OCI-LY1 (cell line): ENCODE measurements at regions not wholly inside any gene's neighbourhood (a gene's known extent, or its start where the extent isn't known, plus 50 kb on each side); places are given as distances from the start of the nearest gene placed in this dataset.
"Not testable (repeated sequence)": the region's sequence is repeated elsewhere in the genome, so short reads cannot be mapped to it uniquely, and the experiment has no call there.

Experiments
- EZH2 ChIP-seq: fragments of 200-600 bp; sonication (generic), shearing (Covaris generic); IDR thresholded peaks from 2 replicates; pipeline ENCODE4 v1.8.0; 2017; ENCODE audit warnings: borderline replicate concordance, mixed run types, mild to moderate bottlenecking, antibody characterized with exemption, low read length, moderate library complexity, mixed read lengths
- TF ChIP-seq, protein P1 (sequence below): fragments of 200-600 bp; sonication (generic), shearing (Covaris generic); IDR thresholded peaks from 2 replicates; pipeline ENCODE4 v1.5.1; 2017; ENCODE audit warnings: mild to moderate bottlenecking, antibody characterized with exemption, low read length, moderate library complexity, mixed read lengths

DNA sequence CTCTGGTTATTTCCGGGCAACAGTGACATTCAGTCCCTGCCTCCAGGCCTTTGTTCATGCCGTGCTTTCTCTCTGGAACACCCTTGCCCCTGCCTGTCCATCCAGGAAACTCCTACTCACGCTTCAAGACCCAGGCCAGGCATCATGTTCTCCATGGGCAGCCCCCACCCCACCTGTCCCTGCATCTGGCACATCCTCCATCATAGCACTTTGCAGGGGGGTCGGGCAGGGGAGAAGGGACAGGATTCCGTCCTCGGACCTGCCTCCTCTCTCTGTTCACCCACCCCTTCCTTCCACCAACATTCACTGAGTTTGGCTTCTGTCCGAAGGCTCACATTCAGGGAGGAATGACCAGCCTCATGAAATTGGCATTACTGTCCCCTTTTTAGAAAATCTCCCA is 206.1 kb downstream of the MATN1 start:
- TF ChIP-seq, protein P1, sequence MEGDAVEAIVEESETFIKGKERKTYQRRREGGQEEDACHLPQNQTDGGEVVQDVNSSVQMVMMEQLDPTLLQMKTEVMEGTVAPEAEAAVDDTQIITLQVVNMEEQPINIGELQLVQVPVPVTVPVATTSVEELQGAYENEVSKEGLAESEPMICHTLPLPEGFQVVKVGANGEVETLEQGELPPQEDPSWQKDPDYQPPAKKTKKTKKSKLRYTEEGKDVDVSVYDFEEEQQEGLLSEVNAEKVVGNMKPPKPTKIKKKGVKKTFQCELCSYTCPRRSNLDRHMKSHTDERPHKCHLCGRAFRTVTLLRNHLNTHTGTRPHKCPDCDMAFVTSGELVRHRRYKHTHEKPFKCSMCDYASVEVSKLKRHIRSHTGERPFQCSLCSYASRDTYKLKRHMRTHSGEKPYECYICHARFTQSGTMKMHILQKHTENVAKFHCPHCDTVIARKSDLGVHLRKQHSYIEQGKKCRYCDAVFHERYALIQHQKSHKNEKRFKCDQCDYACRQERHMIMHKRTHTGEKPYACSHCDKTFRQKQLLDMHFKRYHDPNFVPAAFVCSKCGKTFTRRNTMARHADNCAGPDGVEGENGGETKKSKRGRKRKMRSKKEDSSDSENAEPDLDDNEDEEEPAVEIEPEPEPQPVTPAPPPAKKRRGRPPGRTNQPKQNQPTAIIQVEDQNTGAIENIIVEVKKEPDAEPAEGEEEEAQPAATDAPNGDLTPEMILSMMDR: not testable (repeated sequence)
- TF ChIP-seq EZH2: not testable (repeated sequence)
